Upper lobe of left lung (tissue), 6 donors: ENCODE measurements at regions not wholly inside any gene's neighbourhood (a gene's known extent, or its start where the extent isn't known, plus 50 kb on each side); places are given as distances from the start of the nearest gene placed in this dataset.
"Not testable (repeated sequence)": the region's sequence is repeated elsewhere in the genome, so short reads cannot be mapped to it uniquely, and the experiment has no call there.

ENCODE experiments used
- ATAC-seq, 2 donors: fragments of 200-7000 bp; cut with Tn5 transposase; one replicate each; pipeline ENCODE4 v1.9.1; 2022; ENCODE audit warnings: mild to moderate bottlenecking in 2 of 2, moderate library complexity in 2 of 2; ENCODE audit not compliant: low FRiP score in 2 of 2
- DNase-seq, 2 donors: peaks; one replicate each; pipeline ENCODE4 v3.0.0-alpha.2; 2019 to 2020
- H3K27ac ChIP-seq, 4 donors: fragments of 200-600 bp; sonication (generic); one replicate each; pipeline ENCODE4 v1.5.1; 2016 to 2019
- H3K27me3 ChIP-seq, 4 donors: fragments of 200-600 bp; sonication (generic); one replicate each; pipeline ENCODE4 v1.5.1; 2017 to 2019
- H3K36me3 ChIP-seq, 4 donors: fragments of 200-600 bp; sonication (generic); one replicate each; pipeline ENCODE4 v1.5.1; 2016 to 2019
- H3K4me1 ChIP-seq, 4 donors: fragments of 200-600 bp; sonication (generic); one replicate each; pipeline ENCODE4 v1.5.1; 2018 to 2019
- H3K4me3 ChIP-seq, 4 donors: fragments of 200-600 bp; sonication (generic); one replicate each; pipeline ENCODE4 v1.5.1; 2017 to 2019; ENCODE audit warnings: mild to moderate bottlenecking in 2 of 4, moderate library complexity in 1 of 4
- H3K9me3 ChIP-seq, 4 donors: fragments of 200-600 bp; sonication (generic); one replicate each; pipeline ENCODE4 v1.5.1; 2018 to 2019
- EP300 ChIP-seq, 4 donors: sonication (generic); formaldehyde crosslinking; IDR thresholded peaks; one replicate each; pipeline ENCODE4 v1.5.1; 2017; ENCODE audit warnings: antibody characterized with exemption in 4 of 4, control low read depth in 2 of 4
- POLR2A ChIP-seq, 4 donors: fragments of 450-650 bp; IDR thresholded peaks; one replicate each; pipeline ENCODE4 v1.5.1; 2016 to 2017; ENCODE audit warnings: antibody characterized with exemption in 4 of 4, mild to moderate bottlenecking in 2 of 4
- POLR2AphosphoS5 ChIP-seq, 2 donors: sonication (generic); formaldehyde crosslinking; IDR thresholded peaks; one replicate each; pipeline ENCODE4 v1.5.1; 2017; ENCODE audit warnings: antibody characterized with exemption in 2 of 2
- WGBS, 2 donors: methylation state at CpG; one replicate each; pipeline ENCODE4 v1.1.5; 2017 to 2018; 5-methylcytosine and 5-hydroxymethylcytosine counted together
- TF ChIP-seq, protein P1 (sequence below), 6 experiments: fragments of 450-650 bp in 4 of 6; fragments of 200-600 bp in 2 of 6; sonication (generic) in 2 of 6; IDR thresholded peaks; one replicate each; pipeline ENCODE4 v1.5.1; 2016 to 2019; ENCODE audit warnings: antibody characterized with exemption in 6 of 6
- donor health status: DM: no; HTN: no; CAD: no; lungs with moderate emphysema.
- donor health status: DM: no; HTN: yes; CAD: no; lungs with severe emphysema.

DNA sequence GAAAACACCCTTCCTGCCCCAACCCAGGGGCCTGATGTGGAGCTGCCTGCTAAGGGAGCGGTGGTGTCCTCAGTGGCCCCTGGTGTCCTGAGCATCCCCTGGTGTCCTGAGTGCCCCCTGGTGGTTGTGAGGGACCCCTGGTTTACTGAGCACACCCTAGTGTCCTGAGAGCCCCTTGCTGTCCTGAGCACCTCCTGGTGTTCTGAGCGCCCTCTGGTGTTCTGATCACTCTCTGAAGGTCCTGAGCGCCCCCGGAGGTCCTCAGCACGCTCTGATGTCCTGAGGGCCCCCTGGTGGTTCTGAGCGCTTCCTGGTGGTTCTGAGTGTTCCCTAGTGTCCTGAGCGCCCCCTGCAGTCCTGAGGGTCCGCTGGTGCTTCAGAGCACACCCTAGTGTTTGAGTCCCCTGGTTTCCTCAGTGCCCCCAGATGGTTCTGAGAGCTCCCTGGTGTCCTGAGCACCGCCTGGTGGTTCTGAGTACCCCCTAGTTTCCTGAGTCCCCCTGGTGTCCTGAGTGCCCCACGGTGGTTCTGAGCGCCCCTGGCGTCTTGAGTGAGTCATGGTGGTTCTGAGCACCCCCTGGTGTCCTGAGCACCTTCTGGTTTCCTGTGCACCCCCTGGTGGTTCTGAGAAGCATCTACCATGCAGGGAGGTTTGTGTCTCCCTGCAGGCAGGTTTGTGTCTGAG, 1004.2 kb downstream of the TMEM121 start:
- no peak overlapping the region for H3K27ac ChIP-seq
- TF ChIP-seq POLR2A (IDR thresholded peaks at IDR 0.05) (no peak), EP300 (IDR thresholded peaks at IDR 0.05) (no peak), POLR2AphosphoS5 (IDR thresholded peaks at IDR 0.05) (no peak)
- TF ChIP-seq, protein P1, sequence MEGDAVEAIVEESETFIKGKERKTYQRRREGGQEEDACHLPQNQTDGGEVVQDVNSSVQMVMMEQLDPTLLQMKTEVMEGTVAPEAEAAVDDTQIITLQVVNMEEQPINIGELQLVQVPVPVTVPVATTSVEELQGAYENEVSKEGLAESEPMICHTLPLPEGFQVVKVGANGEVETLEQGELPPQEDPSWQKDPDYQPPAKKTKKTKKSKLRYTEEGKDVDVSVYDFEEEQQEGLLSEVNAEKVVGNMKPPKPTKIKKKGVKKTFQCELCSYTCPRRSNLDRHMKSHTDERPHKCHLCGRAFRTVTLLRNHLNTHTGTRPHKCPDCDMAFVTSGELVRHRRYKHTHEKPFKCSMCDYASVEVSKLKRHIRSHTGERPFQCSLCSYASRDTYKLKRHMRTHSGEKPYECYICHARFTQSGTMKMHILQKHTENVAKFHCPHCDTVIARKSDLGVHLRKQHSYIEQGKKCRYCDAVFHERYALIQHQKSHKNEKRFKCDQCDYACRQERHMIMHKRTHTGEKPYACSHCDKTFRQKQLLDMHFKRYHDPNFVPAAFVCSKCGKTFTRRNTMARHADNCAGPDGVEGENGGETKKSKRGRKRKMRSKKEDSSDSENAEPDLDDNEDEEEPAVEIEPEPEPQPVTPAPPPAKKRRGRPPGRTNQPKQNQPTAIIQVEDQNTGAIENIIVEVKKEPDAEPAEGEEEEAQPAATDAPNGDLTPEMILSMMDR (IDR thresholded peaks at IDR 0.05) = no peak
- H3K4me1 ChIP-seq = no peaks in the 10 kb centered on the region
- no peaks in the 10 kb centered on the region for H3K36me3 ChIP-seq
- H3K27me3 ChIP-seq = no peaks in the 10 kb centered on the region
- ATAC-seq (peak in 1 of 2 donors; percentile 34), DNase-seq (peak in 1 of 2 donors; percentile 39)
- H3K4me3 ChIP-seq = no peak overlapping the region
- no peaks in the 10 kb centered on the region for H3K9me3 ChIP-seq
- 53 to 72% methylated on average over 3 to 12 of the region's 12 CpGs for WGBS, 2 donors

DNA sequence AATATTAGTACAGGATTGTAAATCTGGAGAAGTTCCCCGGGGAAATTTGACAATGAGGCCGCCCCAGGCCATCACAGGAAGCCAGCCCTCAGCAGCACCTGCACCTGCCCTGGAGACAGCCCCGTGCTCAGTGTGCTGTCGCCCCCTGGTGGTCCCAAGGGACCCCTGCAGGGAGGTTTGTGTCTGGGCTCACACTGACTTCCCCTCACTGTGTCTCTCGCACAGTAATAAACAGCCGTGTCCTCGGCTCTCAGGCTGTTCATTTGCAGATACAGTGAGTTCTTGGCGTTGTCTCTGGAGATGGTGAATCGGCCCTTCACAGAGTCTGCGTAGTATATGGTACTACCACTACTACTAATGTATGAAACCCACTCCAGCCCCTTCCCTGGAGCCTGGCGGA, 1011.2 kb downstream of the TMEM121 start:
- H3K9me3 ChIP-seq, H3K4me3 ChIP-seq, H3K36me3 ChIP-seq, DNase-seq, H3K27me3 ChIP-seq, H3K4me1 ChIP-seq, H3K27ac ChIP-seq, ATAC-seq: not testable (repeated sequence)
- 20 to 29% methylated on average over 2 to 4 of the region's 11 CpGs for WGBS, 2 donors

DNA sequence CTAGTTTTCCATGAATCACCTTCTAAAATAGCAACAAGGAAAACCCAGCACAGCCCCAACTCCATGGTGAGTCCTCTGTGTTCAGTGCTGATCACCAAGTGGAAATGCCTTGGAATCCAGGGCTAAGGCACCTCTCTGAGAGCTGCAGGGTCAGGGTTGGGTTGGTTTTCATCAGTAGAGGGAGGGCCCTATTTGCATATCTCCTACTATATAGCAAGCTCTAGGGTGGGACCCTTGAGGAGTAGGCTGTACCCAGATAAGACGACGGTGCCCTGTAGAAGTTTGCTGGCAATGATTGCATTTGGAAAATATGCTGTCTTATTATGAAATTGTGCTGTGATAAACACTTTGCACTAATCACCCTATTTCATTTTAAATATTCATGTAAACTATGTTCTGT, 1011.8 kb downstream of the TMEM121 start:
- Histone ChIP-seq H3K36me3 (no peaks in the 10 kb centered on the region), H3K9me3 (no peaks in the 10 kb centered on the region), H3K4me3 (no peak overlapping the region), H3K4me1 (no peaks in the 10 kb centered on the region), H3K27ac (no peak overlapping the region), H3K27me3 (no peaks in the 10 kb centered on the region)
- no peak for DNase-seq
- 75 to 83% methylated on average over 2 of the region's 2 CpGs for WGBS, 2 donors
- TF ChIP-seq POLR2AphosphoS5 (IDR thresholded peaks at IDR 0.05) (no peak), EP300 (IDR thresholded peaks at IDR 0.05) (no peak), POLR2A (IDR thresholded peaks at IDR 0.05) (no peak)
- TF ChIP-seq, protein P1 (IDR thresholded peaks at IDR 0.05) = no peak
- no peak for ATAC-seq

DNA sequence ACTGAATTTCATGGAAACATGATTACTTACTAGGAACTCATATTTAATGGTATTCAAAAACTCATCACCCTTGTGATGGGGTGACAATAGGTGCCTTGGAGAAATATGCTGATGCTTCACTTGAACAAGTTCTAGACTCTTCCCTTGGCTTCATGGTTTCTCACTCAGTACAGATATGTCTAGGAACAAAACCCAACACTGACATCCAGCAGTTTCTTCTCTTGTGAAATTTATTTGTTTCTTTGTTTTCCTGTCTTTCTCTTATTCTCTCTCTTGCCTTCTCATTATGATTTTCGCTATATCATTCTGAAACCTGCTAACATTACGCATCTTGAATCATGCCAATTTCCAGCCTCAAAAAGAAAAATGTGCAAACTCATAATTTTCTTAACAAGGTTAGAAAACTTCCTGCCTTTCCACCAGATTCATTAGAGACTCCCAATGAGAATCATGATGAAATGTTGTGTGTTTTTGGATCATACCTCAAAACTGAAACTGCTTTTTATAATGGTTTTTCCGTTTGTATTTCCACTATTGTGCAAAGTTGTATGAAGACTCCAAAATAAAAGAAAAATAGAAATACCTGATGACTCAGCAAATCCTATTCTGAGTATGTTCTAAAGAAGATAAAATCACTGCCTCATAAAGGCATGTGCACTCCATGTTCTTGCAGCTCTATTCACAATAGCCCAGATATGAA, 1021.5 kb downstream of the TMEM121 start:
- H3K27ac ChIP-seq = no peak overlapping the region
- no peaks in the 10 kb centered on the region for H3K27me3 ChIP-seq
- no peaks in the 10 kb centered on the region for H3K4me1 ChIP-seq
- TF ChIP-seq EP300 (IDR thresholded peaks at IDR 0.05) (no peak), POLR2AphosphoS5 (IDR thresholded peaks at IDR 0.05) (no peak), POLR2A (IDR thresholded peaks at IDR 0.05) (no peak)
- TF ChIP-seq, protein P1 (IDR thresholded peaks at IDR 0.05) = no peak
- no peak for DNase-seq
- no peak for ATAC-seq
- no peaks in the 10 kb centered on the region for H3K9me3 ChIP-seq
- 41 to 45% methylated on average over 3 of the region's 3 CpGs for WGBS, 2 donors
- no peak overlapping the region for H3K4me3 ChIP-seq
- H3K36me3 ChIP-seq = no peaks in the 10 kb centered on the region

DNA sequence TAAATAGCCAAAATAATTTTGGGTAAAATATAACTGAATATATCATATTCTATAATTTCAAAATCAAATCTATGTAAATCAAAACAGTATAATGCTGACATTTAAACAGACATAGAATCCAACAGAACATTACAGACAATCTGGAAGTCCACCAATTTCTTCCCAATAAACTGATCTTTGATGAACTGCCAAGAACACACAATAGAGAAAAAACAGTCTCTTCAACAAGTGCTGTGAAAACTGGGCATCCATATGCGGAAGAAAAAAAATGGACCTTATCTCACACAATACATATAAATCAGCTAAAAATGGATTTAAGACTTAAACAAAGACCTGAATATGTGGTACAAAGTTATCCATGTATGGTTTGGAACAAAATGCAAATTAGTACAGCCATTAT, 1022.7 kb downstream of the TMEM121 start:
- 96 to 97% methylated on average over 1 of the region's 1 CpG for WGBS, 2 donors

More for the DNA sequence above, 1022.7 kb downstream of the TMEM121 start:
- Histone ChIP-seq H3K4me3 (no peak overlapping the region), H3K4me1 (no peaks in the 10 kb centered on the region), H3K9me3 (no peaks in the 10 kb centered on the region), H3K36me3 (no peaks in the 10 kb centered on the region), H3K27me3 (no peaks in the 10 kb centered on the region), H3K27ac (no peak overlapping the region)
- TF ChIP-seq, protein P1 (IDR thresholded peaks at IDR 0.05) = no peak
- TF ChIP-seq EP300 (IDR thresholded peaks at IDR 0.05) (no peak), POLR2AphosphoS5 (IDR thresholded peaks at IDR 0.05) (no peak), POLR2A (IDR thresholded peaks at IDR 0.05) (no peak)
- DNase-seq (no peak), ATAC-seq (no peak)
